NCI-H187 (cell line): ENCODE measurements at regions not wholly inside any gene's neighbourhood (a gene's known extent, or its start where the extent isn't known, plus 50 kb on each side); places are given as distances from the start of the nearest gene placed in this dataset.

Experiments
- DNase-seq, 2 experiments: peaks; one replicate each; lab custom pipeline; 2025; lab: John Stamatoyannopoulos, UW

DNA sequence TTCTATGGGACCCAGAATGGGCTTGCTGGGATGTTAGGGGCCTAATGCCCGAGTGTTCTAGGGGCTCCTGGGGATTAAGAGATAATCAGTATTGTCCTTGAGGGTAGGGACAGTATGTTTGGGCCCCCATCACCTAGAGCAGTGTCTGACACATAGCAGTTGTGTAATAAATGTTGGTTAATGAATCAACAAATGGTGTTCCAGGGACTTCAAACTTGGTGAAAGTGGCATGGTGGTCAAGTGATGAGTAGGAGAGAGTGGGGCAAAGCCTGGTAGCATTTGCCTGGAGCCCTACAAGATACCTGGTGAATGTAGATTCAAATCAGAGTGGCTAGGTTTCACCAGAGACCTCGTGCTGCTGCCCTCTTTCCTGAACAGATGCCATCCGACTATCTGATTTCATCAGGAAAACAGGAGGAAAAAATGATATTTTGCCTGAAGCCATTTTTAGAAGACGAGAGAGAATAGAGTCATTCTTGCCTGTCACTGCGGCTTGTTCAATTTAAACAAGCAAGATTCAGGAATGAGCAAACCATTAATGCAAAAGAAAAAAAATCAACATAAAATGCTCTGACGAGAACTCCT is 117.3 kb downstream of the RPL22L1 start:
- no peak for DNase-seq

DNA sequence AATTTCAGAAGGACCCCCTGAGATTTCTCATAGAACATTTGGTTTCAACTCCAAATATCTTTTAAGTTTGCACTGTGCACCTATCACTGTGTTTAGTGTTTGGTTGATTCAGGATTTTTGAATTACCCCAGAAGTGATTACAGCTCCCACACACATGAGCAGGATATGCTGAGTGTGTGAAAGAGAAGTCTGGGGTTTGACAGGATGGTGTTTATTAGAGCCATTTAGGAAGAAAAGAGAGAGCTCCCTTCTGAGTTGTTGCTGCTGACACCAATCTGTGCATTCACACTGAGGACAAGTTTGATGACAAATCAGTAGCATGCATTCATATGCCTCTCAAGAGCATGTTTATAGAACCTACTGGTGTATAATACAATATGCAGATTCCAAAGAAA is 118.1 kb downstream of the RPL22L1 start:
- no peak for DNase-seq

DNA sequence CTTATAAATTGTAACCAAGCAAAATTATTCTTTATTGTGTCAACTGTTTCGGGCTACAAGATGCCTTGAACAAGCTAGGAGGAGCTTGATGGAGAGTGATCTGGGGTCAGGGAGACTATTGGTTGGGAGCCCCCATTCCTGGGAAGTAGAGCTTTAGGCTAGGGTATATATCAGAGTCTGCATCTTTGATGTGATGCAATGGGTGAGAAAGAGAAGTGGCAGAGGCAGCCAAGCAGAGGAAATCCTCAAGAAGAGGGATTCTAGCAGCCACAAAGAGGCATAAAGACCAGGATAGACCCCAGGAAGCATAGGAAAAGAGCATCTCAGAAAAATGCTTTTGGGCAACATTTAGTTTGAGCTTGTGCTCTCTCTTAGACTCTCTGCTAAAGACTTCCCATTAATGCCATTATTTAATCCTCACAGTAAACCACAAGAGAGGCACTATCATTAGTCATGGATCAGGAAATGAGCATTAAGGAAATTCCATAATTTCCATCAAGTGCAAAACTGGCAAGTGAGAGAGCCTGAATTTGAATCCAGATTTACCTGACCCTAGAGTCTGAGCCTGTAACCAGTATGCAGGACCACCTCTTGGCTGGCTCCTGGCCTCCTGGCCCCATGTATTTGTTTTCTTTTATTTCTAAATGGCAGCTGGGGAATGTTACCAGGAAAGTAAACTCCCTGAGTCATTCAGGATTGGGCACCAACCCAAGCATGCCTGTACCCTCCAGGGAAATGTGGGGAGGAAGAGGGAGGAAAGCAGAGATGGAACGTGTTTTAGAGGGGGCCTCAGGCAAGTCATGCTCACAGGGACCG is 118.7 kb downstream of the RPL22L1 start:
- DNase-seq: no peak

DNA sequence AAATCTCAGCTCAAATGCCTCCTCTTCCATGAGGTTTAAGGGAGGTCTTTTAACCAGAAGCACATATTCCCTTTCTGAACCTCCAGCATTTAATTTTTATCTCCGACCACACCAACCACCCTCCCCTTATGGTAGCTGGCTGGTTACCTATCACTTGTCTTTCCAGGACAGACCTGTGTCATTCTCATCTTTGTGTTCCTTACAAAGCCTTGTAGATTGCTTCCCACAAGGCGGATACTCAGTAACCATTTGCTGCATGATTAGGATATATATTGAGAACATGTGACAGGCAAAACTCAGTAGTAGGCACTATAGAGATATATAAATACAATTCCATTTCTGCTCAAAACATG is 119.5 kb downstream of the RPL22L1 start:
- no peak for DNase-seq

DNA sequence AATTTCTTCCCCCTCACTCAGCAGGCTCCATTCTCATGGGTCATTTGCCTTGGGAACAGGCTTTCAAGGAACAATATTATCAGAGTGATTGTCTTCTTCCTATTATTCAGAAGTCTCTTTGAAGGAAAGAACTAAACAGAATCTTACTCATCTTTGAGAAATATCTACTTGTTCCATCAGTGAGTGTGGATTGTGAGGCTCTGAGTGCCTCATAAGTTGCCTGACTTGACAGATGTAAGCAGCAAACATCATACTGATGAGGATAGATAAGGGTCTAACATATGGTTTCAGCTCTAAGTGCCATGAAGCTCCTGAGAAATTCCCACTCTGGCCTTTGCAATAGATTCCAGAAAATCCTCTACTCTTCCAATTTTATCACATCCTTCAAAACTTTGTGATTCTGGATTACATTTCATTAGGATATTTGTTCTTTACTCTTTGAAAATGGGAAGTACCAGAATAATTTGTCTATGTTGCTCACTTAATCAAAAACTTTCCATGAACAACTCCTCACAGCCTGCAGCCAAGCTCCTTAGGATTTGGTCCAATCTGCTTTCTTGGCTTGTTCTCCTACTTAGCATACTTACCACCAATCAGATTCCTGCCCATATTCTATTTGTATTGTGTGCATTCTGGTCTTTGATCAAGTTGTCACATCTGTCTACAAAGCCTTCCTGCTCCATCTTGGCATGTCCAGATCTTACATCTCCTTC is 120.1 kb downstream of the RPL22L1 start:
- DNase-seq: no peak

DNA sequence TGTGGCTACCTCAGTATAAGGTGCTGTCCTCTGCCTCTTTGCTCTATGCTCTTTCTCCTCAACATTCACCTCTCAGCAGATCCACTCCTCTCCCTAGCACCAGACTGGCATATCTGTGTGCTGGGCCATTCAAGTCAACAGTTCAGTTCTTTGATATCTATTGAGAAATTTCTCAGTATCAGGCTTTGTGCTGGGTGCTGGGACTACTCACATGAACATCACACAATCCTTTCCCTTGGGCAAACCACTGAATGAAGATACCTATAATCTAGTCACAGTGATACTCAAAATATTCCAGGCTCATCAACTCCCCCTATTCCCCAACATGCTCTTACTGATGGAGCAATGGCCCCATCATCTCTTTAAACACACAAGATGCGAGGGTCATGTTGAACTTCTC is 120.8 kb downstream of the RPL22L1 start:
- no peak for DNase-seq

DNA sequence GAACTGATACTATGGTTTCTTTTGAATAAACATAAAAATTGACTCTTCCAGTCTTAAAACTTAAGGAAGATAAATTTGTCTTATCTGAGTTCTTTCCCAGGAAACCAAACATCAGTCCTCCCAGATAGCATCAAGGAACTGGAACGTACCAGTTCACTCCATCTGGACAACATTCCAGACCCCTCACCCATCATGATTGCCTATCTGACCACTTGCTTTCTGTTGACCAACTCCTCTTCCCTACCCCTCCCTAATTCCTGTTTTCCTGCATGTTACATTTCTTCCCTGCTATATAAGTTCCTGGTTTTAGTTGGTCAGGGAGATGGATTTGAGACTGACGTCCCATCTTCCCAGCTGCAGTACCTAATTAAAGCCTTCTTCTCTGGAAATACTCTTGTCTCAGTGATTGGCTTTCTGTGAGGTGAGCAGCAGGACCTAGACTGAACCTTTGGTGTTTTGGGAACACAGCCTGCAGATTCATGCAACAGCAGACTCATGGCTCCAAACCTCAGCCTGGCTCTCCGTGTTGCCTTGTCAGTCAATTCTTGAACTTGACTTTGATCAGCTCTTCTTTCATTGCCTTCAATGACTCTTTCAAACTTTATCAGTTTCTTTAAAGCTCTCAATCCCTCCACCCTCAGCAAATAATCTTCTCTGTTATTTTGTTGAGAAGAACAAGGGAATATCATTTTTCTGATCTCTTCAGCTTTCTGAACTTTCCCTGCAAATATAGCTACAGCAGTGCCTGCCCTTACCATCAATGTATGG is 123.6 kb downstream of the RPL22L1 start:
- no peak for DNase-seq

DNA sequence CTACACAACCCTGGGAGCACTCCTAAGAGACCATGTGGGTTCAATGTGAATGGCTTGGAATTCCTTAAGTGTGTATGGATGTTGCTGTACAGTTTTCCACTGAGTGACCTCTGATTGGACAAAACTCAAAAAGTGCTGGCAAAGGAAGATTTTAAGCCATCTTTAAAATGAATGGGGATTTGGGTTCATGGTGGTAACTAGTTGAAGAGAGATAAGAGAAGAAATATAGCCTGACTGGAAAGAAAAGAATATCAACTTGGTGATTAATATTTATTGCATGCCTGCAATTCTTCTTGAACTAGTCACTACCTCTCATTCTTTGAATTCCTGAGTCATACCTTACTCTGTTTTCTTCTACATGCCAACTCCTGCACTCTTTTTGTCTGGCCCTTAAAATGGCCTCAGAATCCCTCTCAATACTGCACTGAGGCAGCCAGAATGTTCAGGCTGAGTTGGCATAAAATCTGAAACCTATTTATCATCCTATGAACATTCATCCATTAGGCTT is 124.7 kb downstream of the RPL22L1 start:
- DNase-seq: no peak

DNA sequence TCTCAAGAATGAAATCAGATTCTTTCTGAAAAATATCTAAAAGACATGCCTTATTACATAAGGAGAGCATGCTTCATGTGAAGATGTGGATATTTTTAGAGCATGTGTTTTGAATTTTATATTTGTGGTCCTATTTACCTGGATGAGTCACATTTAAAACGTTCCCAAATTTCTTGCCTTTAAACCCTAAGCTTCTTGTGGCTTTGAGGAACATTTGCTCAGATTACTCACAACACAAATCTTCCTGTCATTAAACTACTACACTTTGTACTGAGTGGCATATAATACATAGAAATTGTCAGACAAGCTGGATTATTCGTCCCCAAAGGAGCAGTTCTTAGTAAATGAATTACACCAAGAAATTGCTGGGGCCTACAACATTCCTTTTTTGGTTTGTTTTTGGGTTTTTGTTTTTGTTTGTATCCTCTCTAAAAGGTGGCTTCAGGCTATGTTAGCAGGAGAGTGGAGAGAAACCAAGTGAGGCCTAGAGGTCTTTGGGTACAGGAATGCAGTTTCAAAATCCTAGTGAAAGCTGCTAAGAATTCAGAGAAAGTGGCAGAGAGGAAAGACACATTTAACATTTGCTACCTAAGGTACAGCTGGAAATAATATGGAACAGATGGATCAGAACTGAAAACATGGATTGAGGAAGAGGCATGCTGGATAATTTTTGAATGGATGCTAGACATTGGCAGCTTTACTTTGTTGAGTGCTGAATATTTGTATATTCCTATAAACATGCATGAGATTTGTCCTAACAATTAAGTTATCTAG is 128.1 kb downstream of the RPL22L1 start:
- DNase-seq: no peak

DNA sequence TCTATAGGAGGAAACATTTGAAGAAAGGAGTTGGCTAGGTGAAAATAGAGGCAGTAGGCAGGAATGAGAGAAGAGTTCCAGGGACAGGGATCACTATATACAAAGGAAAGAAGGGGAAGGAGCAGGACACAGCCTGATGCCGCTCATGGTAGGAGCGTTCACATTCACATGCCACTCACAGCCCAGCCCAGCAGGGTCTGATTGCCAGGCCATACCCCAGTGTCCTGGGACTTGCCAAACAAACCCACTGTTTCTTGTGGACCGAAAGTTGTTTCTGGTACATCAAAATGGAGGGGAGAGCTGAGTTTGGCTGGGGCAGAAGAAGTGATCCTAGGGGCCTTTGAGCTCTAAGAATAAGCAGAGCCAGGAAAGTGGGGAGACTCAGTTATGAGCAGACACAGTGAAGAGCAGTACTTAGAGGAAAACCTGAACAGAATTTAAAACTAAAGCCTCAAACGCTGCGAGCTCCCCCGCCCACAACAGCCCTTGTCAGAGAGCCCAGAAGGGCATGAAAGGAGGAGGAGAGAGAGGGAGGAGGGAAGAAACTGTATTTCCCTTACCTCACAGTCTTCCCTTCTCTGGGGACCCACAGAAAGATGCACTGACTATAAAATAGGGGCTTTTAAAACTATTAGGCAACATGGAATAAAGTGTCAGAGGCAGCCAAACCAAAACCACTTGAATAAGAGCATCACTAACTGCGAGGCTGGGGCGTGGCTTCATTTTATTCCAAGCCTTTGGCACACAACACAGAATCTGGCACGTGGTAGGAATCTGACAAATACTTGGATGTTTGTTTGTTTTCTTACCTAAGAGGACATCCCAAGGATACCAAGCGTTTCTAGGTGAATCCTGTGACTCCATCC is 129.0 kb downstream of the RPL22L1 start:
- DNase-seq: peak in 1 of 2 experiments; percentile 0

DNA sequence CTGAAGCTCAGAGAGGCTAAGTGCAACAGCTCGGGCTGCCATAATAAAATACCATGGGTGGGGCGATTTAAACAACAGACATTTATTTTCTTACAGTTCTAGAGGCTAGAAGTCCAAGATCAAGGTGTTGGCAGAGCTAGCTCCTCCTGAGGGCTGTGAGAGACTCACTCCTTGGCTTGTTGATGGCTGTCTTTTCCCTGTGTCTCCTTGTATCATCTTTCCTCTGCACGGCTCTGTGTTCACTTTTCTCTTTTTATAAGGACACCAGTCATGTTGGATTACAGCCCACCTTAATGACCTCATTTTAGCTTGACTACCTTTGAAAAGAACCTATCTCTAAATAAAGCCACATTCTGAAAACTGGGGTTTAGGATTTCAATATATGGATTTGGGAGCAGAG is 129.7 kb downstream of the RPL22L1 start:
- DNase-seq: no peak

DNA sequence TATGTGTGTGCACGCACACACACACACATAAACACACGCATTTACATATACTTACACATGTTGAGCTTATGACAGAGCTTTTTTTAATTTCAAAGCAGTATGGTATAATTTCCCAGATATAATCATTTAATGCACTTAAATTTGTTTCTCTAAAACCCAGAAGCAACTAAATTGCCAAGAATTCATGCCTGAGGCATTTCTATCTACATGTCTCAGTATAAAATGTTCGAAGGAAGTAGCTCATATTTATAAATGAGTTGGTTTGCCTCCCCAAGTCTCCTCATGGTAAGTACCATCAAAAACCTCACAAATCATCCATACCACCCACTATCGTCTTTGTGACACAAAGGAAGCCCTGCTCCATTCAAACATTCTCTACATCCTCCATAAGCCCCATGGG is 130.6 kb downstream of the RPL22L1 start:
- no peak for DNase-seq

DNA sequence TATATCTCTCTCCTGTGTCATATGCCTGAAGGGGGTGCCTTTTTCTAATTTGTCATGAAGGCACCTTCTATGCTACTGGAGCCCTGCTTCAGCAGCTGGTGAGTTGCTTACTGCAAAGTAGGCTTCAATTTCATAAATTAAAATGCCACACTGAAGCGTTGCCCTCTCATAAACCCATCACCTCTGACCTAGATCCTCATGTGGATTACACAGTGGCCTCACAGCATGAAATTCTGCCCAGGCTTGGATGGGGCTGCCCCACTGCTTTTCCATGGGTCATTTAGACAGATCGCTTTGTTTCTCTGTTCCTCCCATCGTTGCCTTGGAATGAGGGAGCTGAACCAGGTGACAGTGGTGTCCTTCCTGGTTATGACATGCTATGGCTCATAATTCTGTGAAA is 131.2 kb downstream of the RPL22L1 start:
- no peak for DNase-seq

DNA sequence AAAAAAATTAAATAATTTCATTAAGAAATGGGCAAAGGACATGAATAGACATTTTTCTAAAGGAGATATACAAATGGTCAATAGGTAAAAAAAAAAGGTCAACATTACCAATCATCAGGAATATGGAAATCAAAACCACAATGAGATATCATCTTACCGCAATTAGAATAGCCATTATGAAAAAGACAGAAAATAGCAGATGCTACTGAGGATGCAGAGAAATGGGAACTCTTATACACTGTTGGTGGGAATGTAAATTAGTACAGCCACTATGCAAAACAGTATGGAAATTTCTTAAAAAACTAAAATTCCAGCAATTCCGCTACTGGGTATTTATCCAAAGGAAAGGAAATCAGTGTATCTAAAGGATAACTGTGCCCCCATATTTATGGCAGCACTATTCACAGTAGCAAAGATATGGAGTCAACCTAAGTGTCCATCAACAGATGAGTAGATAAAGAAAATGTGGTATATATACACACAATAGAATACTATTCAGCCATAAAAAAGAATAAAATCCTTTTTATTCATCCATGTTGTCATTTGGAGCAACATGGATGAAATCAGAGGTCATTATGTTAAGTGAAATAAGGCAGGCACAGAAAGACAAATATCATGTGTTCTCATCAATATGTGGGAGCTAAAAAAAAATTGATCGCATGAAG is 132.4 kb downstream of the RPL22L1 start:
- DNase-seq: no peak

DNA sequence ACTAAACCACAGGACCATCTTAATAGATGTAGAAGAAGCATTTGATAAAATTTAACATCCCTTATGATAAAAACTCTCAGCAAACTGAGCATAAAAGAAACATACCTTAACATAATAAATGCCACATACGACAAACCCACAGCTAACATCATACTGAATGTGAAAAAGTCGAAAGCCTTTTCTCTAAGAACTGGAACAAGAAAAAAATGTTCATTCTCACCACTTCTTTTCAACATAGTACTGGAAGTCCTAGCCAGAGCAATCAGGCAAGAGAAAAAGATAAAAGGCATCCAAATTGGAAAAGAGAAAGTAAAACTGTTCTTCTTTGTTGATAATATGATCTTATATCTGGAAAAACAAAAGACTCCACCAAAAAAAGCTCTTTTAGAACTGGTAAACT is 134.2 kb downstream of the RPL22L1 start:
- no peak for DNase-seq

DNA sequence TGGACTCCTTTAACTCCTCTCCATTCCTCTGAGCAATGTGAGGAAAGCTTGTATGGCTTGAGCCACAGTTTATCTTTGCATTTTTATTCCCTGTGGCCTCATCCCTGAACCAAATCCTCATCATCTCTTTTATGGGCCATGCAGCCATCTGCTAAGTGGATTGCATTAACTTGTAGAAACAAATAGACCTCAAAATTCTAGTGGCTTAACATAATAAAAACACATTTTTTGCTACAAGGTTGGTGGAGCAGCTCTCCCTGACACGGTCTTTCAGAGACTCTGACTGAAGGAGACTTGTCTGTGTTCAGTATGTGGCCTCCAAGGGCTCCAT is 135.3 kb downstream of the RPL22L1 start:
- DNase-seq: no peak

DNA sequence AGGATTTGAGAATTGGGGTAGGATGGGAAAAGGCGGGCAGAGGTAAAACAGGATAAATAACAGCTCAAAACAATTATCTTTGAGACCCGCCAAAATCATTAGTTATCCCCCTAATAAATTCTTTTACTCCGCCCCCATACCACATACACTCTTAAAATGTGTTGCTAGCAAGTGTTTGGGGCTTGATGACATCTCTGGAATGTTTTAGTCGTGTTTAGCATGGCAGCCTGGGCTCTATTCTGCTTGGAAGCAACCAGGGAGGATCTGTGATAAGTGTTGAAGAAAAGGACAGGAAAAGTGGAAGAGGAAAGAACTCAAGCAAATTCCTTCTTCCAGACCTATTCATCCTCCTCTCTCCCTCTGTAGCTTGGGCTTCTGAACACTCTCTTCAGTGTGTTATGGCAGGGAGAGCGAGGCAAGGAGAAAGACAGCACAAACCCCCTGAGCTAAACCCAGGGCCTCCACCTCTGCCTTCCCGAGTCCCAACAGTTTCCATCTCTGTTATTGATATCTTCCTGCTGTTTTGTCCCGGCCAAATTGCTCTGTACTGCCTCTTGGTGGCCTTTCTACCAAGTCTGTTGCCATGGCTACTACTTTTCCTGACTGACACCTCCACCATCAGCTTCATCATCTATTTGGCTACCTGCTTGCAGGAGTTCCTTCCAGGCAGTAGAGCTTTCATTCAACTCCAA is 135.8 kb downstream of the RPL22L1 start:
- DNase-seq: no peak

DNA sequence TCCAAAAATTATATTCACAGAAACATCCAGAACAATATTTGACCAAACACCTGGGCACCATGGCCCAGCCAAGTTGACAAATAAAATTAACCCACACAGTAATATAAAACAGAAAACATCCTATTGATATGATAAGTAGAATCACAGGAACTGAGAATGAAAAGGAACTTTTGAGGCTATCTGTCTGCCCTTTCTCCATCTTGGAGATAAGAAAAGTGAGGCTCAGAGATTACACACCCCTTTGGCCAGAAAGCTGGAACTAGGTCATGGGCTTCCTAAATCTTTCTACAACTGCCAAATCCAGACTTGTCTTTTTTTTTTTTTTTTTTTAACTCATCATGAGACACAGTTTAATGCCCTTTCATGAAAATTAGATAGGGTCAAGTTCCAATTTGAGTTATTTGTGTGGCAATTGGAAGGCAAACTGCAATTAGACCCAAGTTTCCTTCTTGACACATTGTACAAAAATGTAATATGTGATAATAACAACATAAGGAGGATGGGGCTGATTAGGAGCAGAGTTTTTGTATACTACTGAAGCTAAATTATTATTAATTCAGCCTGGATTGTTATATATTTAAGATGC is 137.2 kb downstream of the RPL22L1 start:
- no peak for DNase-seq

DNA sequence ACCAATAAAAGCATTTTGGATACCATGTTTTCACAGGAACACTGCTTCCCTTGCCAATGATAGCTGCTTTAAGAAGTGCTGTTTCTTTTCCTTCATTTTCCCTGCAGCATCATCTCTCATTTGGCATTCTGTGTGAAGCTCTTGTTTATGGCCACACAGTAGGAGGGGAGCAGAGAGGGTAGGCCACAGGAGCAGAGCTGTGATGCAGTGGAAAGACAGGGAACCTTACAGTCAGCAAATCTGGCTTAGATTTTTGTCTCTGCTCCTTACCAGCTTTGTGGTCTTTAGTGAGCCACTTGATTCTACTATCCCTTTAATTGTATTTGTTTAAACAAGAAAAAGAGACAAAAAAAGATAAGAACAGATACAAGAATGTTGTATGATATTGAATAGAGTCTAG is 138.7 kb downstream of the RPL22L1 start:
- no peak for DNase-seq
